CD14-positive monocyte (primary cell): ENCODE measurements at regions not wholly inside any gene's neighbourhood (a gene's known extent, or its start where the extent isn't known, plus 50 kb on each side); places are given as distances from the start of the nearest gene placed in this dataset.
A peak's percentile ranks its signal among the peaks of the same experiment; 100 is the strongest.

Source experiments
- DNase-seq, 3 donors: peaks; one replicate each; pipeline ENCODE4 v3.0.0-alpha.2; 2011 to 2022
- H2AFZ ChIP-seq: 2 replicates; pipeline ENCODE4 v1.6.0; 2012; ENCODE audit warnings: mild to moderate bottlenecking, low read depth, low read length, inconsistent platforms; ENCODE audit not compliant: insufficient read depth, poor library complexity, severe bottlenecking
- H3K27ac ChIP-seq, 2 donors: 1 replicate in 1 of 2; 2 replicates in 1 of 2; pipeline ENCODE4 v1.5.1; 2012 to 2013; ENCODE audit warnings: low read length in 2 of 2, control low read depth in 1 of 2, inconsistent platforms in 1 of 2, low read depth in 1 of 2, mild to moderate bottlenecking in 1 of 2
- H3K27me3 ChIP-seq, 2 donors: one replicate each; pipeline versions ENCODE4 v1.6.0 to v1.6.1; 2011 to 2013; ENCODE audit warnings: low read length in 2 of 2; ENCODE audit not compliant: control insufficient read depth in 2 of 2, insufficient read depth in 2 of 2
- H3K36me3 ChIP-seq, 2 donors: replicated peaks in 1 of 2; 1 replicate in 1 of 2; 2 replicates in 1 of 2; pipeline versions ENCODE4 v1.5.1 to v1.6.1; 2012 to 2013; ENCODE audit warnings: low read length in 2 of 2, control low read depth in 1 of 2, inconsistent platforms in 1 of 2, mild to moderate bottlenecking in 1 of 2; ENCODE audit not compliant: insufficient read depth in 2 of 2, control insufficient read depth in 1 of 2
- H3K4me1 ChIP-seq, 2 donors: 1 replicate in 1 of 2; 2 replicates in 1 of 2; pipeline versions ENCODE4 v1.5.1 to v1.6.1; 2012 to 2013; ENCODE audit warnings: low read length in 2 of 2, control low read depth in 1 of 2, inconsistent platforms in 1 of 2, mild to moderate bottlenecking in 1 of 2, moderate library complexity in 1 of 2; ENCODE audit not compliant: insufficient read depth in 2 of 2, control insufficient read depth in 1 of 2
- H3K4me2 ChIP-seq: replicated peaks from 2 replicates; pipeline ENCODE3; 2012; ENCODE audit warnings: low read length, moderate library complexity, mild to moderate bottlenecking; ENCODE audit not compliant: poor library complexity, severe bottlenecking; ENCODE audit errors: extremely low read depth
- H3K4me3 ChIP-seq, 3 experiments: fragments of 200-600 bp in 1 of 3; sonication (generic) in 1 of 3; replicated peaks in 1 of 3; 1 replicate in 2 of 3; 2 replicates in 1 of 3; pipeline ENCODE4 v1.5.1; 2011 to 2013; ENCODE audit warnings: low read length in 3 of 3, mild to moderate bottlenecking in 3 of 3, control low read depth in 2 of 3, low read depth in 2 of 3, inconsistent platforms in 1 of 3, moderate library complexity in 1 of 3
- H3K79me2 ChIP-seq: 2 replicates; pipeline ENCODE4 v1.6.0; 2012; ENCODE audit warnings: mild to moderate bottlenecking, control low read depth, inconsistent platforms, low read length, moderate library complexity; ENCODE audit not compliant: insufficient read depth
- H3K9ac ChIP-seq: 2 replicates; pipeline ENCODE4 v1.6.0; 2017; ENCODE audit warnings: low read length, mild to moderate bottlenecking; ENCODE audit not compliant: insufficient read depth, poor library complexity, severe bottlenecking
- H3K9me3 ChIP-seq, 2 donors: replicated peaks in 1 of 2; 1 replicate in 1 of 2; 2 replicates in 1 of 2; pipeline versions ENCODE4 v1.5.1 to v1.6.1; 2012 to 2013; ENCODE audit warnings: low read length in 2 of 2, control low read depth in 1 of 2; ENCODE audit not compliant: control insufficient read depth in 1 of 2, insufficient read depth in 1 of 2
- H4K20me1 ChIP-seq: 2 replicates; pipeline ENCODE4 v1.6.0; 2012; ENCODE audit warnings: mild to moderate bottlenecking, low read length, control low read depth, moderate library complexity; ENCODE audit not compliant: insufficient read depth
- H3K27ac Mint-ChIP-seq, 7 donors: one replicate each; pipeline ENCODE4 v1.8.0; 2020; ENCODE audit warnings: mild to moderate bottlenecking in 7 of 7, mixed read lengths in 7 of 7, moderate library complexity in 6 of 7, inconsistent platforms in 2 of 7
- H3K27me3 Mint-ChIP-seq, 3 donors: one replicate each; pipeline ENCODE4 v1.8.0; 2021 to 2022; ENCODE audit warnings: low read depth in 3 of 3, mild to moderate bottlenecking in 3 of 3, mixed read lengths in 3 of 3, moderate library complexity in 3 of 3, inconsistent platforms in 1 of 3
- H3K36me3 Mint-ChIP-seq, 2 donors: one replicate each; pipeline ENCODE4 v1.8.0; 2020; ENCODE audit warnings: mixed read lengths in 2 of 2, inconsistent platforms in 1 of 2, mild to moderate bottlenecking in 1 of 2
- H3K4me1 Mint-ChIP-seq: one replicate; pipeline ENCODE4 v1.8.0; 2020; ENCODE audit warnings: mild to moderate bottlenecking, mixed read lengths
- H3K4me3 Mint-ChIP-seq, 2 donors: one replicate each; pipeline ENCODE4 v1.8.0; 2020; ENCODE audit warnings: mild to moderate bottlenecking in 2 of 2, mixed read lengths in 2 of 2, moderate library complexity in 1 of 2
- H3K9me3 Mint-ChIP-seq, 7 donors: one replicate each; pipeline ENCODE4 v1.8.0; 2020 to 2022; ENCODE audit warnings: mixed read lengths in 7 of 7, mild to moderate bottlenecking in 6 of 7, moderate library complexity in 6 of 7, inconsistent platforms in 2 of 7
- CTCF ChIP-seq: fragments of 200-600 bp; IDR thresholded peaks from one replicate; pipeline ENCODE4 v1.8.0; 2022; ENCODE audit warnings: antibody characterized with exemption, mild to moderate bottlenecking
- WGBS: methylation state at CpG from one replicate; pipeline ENCODE4 v1.1.5; 2013; ENCODE audit warnings: missing lambda C conversion rate; ENCODE audit not compliant: insufficient coverage; 5-methylcytosine and 5-hydroxymethylcytosine counted together
- intact Hi-C, 2 donors: fragments of 100-400 bp; cut with micrococcal nuclease; formaldehyde crosslinking; loops; one replicate each; pipeline versions ENCODE4 v1.15.0 to v1.15.1; 2023

- H3K4me1 Mint-ChIP-seq, result peaks cover 3% of the 10 kb centered on the region
- H3K4me3 Mint-ChIP-seq, result no peak overlapping the region
- no peaks in the 10 kb centered on the region for H3K79me2 ChIP-seq
- H4K20me1 ChIP-seq, result no peaks in the 10 kb centered on the region
- no peaks in the 10 kb centered on the region for H3K27me3 ChIP-seq
- no peaks in the 10 kb centered on the region for H3K36me3 Mint-ChIP-seq
- no peak overlapping the region for H3K4me3 ChIP-seq
- H2AFZ ChIP-seq, result no peak overlapping the region
- no peak overlapping the region for H3K4me2 ChIP-seq
- peak overlapping the region in 1 of 7 donors; percentile 38 for H3K27ac Mint-ChIP-seq
- H3K9ac ChIP-seq, result no peak overlapping the region
- H3K4me1 ChIP-seq, result no peaks in the 10 kb centered on the region
- DNase-seq, result no peak
- peaks cover 2 to 5% (median 3%) of the 10 kb centered on the region in 3 donors for H3K27me3 Mint-ChIP-seq
- intact Hi-C loops, result no loop called here
- H3K36me3 ChIP-seq, result no peaks in the 10 kb centered on the region
- 86% methylated on average over 1 of the region's 2 CpGs for WGBS
- no peak for TF ChIP-seq CTCF
- H3K9me3 Mint-ChIP-seq, result no peaks in the 10 kb centered on the region
- no peak overlapping the region for H3K27ac ChIP-seq
- no peaks in the 10 kb centered on the region for H3K9me3 ChIP-seq
Measured at GRCh38 chr5:72644296-72644695, 137.1 kb upstream of the ZNF366 start.

GRCh38 chr5:72641164-72641563 is 134.0 kb upstream of the ZNF366 start:
- intact Hi-C loops, result no loop called here
- Histone ChIP-seq H3K4me1 (no peaks in the 10 kb centered on the region), H3K9me3 (no peaks in the 10 kb centered on the region), H3K4me3 (no peak overlapping the region), H4K20me1 (no peaks in the 10 kb centered on the region), H3K36me3 (no peaks in the 10 kb centered on the region), H2AFZ (no peak overlapping the region), H3K27me3 (no peaks in the 10 kb centered on the region), H3K79me2 (no peaks in the 10 kb centered on the region), H3K9ac (no peak overlapping the region), H3K27ac (no peak overlapping the region), H3K4me2 (no peak overlapping the region)
- Mint-ChIP-seq H3K36me3 (no peaks in the 10 kb centered on the region), H3K4me3 (no peak overlapping the region), H3K4me1 (peaks cover 3% of the 10 kb centered on the region), H3K9me3 (peaks cover 0 to 3% (median 0%) of the 10 kb centered on the region in 7 donors), H3K27me3 (peaks cover 0 to 3% (median 2%) of the 10 kb centered on the region in 3 donors), H3K27ac (no peak overlapping the region)
- 100% methylated on average over 1 of the region's 2 CpGs for WGBS
- no peak for TF ChIP-seq CTCF
- DNase-seq, result no peak
